ENCODE measurements at regions not wholly inside any gene's neighbourhood (a gene's known extent, or its start where the extent isn't known, plus 50 kb on each side); places are given as distances from the start of the nearest gene placed in this dataset.

GRCh38 chr4:57850141-57850540 lies 740.0 kb upstream of the IGFBP7 start:
- H3K79me2 ChIP-seq (ENCODE audit: control insufficient read depth, insufficient read depth, low read length) = no peaks in the 10 kb centered on the region
- TF ChIP-seq, protein P1, sequence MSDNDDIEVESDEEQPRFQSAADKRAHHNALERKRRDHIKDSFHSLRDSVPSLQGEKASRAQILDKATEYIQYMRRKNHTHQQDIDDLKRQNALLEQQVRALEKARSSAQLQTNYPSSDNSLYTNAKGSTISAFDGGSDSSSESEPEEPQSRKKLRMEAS (IDR thresholded peaks at IDR 0.05; ENCODE audit: insufficient read depth, insufficient read length) = no peak
- TF ChIP-seq POLR2A (IDR thresholded peaks at IDR 0.05; ENCODE audit: low read depth, low read length) (no peak), FOS (IDR thresholded peaks at IDR 0.05; ENCODE audit: borderline replicate concordance, insufficient read depth, low read length) (no peak), GATA2 (IDR thresholded peaks at IDR 0.05; ENCODE audit: insufficient read depth, insufficient read length, low read depth, low read length) (no peak), POLR2AphosphoS5 (IDR thresholded peaks at IDR 0.05; ENCODE audit: insufficient read depth, low read depth, low read length) (no peak), EZH2 (IDR thresholded peaks at IDR 0.05; ENCODE audit: borderline replicate concordance, low read depth, low read length, severe bottlenecking) (no peak), JUN (IDR thresholded peaks at IDR 0.05; ENCODE audit: borderline replicate concordance, insufficient read depth, insufficient read length, low read depth) (no peak), MYC (IDR thresholded peaks at IDR 0.05; ENCODE audit: low read depth, low read length) (no peak)
- TF ChIP-seq, protein P2, sequence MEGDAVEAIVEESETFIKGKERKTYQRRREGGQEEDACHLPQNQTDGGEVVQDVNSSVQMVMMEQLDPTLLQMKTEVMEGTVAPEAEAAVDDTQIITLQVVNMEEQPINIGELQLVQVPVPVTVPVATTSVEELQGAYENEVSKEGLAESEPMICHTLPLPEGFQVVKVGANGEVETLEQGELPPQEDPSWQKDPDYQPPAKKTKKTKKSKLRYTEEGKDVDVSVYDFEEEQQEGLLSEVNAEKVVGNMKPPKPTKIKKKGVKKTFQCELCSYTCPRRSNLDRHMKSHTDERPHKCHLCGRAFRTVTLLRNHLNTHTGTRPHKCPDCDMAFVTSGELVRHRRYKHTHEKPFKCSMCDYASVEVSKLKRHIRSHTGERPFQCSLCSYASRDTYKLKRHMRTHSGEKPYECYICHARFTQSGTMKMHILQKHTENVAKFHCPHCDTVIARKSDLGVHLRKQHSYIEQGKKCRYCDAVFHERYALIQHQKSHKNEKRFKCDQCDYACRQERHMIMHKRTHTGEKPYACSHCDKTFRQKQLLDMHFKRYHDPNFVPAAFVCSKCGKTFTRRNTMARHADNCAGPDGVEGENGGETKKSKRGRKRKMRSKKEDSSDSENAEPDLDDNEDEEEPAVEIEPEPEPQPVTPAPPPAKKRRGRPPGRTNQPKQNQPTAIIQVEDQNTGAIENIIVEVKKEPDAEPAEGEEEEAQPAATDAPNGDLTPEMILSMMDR (IDR thresholded peaks at IDR 0.05; ENCODE audit: extremely low read depth in 1 of 2, insufficient read depth in 1 of 2, low read depth in 1 of 2, low read length in 2 of 2) = no peak
- H3K4me2 ChIP-seq (ENCODE audit: insufficient read depth, low read length) = no peak overlapping the region
- H4K20me1 ChIP-seq (replicated peaks; ENCODE audit: control insufficient read depth, extremely low read depth, insufficient read depth, low read length) = no peaks in the 10 kb centered on the region
- no peak overlapping the region for H3K4me3 ChIP-seq (replicated peaks in 1 of 3; ENCODE audit: insufficient read depth in 1 of 3, low read depth in 1 of 3, low read length in 3 of 3)
- no peaks in the 10 kb centered on the region for H3K36me3 ChIP-seq (ENCODE audit: control insufficient read depth in 2 of 2, extremely low read depth in 1 of 2, insufficient read depth in 2 of 2, low read length in 2 of 2)
- BruUV-seq (replicated peaks) = no TSS peak
- POLR2A ChIA-PET = no interaction called here
- H3K27ac ChIP-seq (ENCODE audit: insufficient read depth, low read depth, low read length) = no peak overlapping the region
- no peaks in the 10 kb centered on the region for H3K9me1 ChIP-seq (replicated peaks; ENCODE audit: control insufficient read depth, extremely low read depth, insufficient read depth, low read length)
- dilution Hi-C loops (cut with MboI; ENCODE audit: extremely low pct_ligation_motif_present, low sequenced_read_pairs) (no loop called here), intact Hi-C loops (cut with micrococcal nuclease) (no loop called here)
- H2AFZ ChIP-seq (ENCODE audit: low read depth, low read length) = no peak overlapping the region
- no peak for DNase-seq (ENCODE audit: low read depth, low spot score)
- no peaks in the 10 kb centered on the region for H3K27me3 ChIP-seq (ENCODE audit: control insufficient read depth in 2 of 2, insufficient read depth in 2 of 2, low read length in 2 of 2)
- H3K9ac ChIP-seq (replicated peaks; ENCODE audit: extremely low read depth, insufficient read depth, low read length) = no peak overlapping the region
- peaks cover 2% of the 10 kb centered on the region for H3K9me3 ChIP-seq (replicated peaks; ENCODE audit: control insufficient read depth, insufficient read depth, low read length)
- CTCF ChIA-PET = no interaction called here
- no peak for FAIRE-seq
- H3K4me1 ChIP-seq (ENCODE audit: control insufficient read depth, extremely low read depth, insufficient read depth, low read length) = no peaks in the 10 kb centered on the region

Measured in endothelial cell of umbilical vein (primary cell).